ENCODE measurements at regions not wholly inside any gene's neighbourhood (a gene's known extent, or its start where the extent isn't known, plus 50 kb on each side); places are given as distances from the start of the nearest gene placed in this dataset.
"Not testable (repeated sequence)": the region's sequence is repeated elsewhere in the genome, so short reads cannot be mapped to it uniquely, and the experiment has no call there.

- no peak for TF ChIP-seq CTCF (IDR thresholded peaks at IDR 0.05; ENCODE audit: low read depth, low read length, missing control alignments)
- H3K4me3 ChIP-seq (ENCODE audit: low read depth, low read length), result no peak overlapping the region
- DNase-seq (ENCODE audit: low read depth), result no peak
Measured at GRCh38 chr12:60594035-60594711, 998.3 kb downstream of the SLC16A7 start.

- no peak for DNase-seq (ENCODE audit: low read depth)
- no peak for TF ChIP-seq CTCF (IDR thresholded peaks at IDR 0.05; ENCODE audit: low read depth, low read length, missing control alignments)
- H3K4me3 ChIP-seq (ENCODE audit: low read depth, low read length), result no peak overlapping the region
Measured at GRCh38 chr12:60602601-60603000, 1006.8 kb downstream of the SLC16A7 start.

- H3K4me3 ChIP-seq (ENCODE audit: low read depth, low read length); DNase-seq (ENCODE audit: low read depth): not testable (repeated sequence)
Measured at GRCh38 chr12:60603475-60603874, 1007.6 kb downstream of the SLC16A7 start.

- no peak for TF ChIP-seq CTCF (IDR thresholded peaks at IDR 0.05; ENCODE audit: low read depth, low read length, missing control alignments)
- DNase-seq (ENCODE audit: low read depth), result no peak
- no peak overlapping the region for H3K4me3 ChIP-seq (ENCODE audit: low read depth, low read length)
Measured at GRCh38 chr12:60616400-60616799, 1020.6 kb downstream of the SLC16A7 start.

GRCh38 chr12:60630796-60631195 is 1035.0 kb downstream of the SLC16A7 start:
- H3K4me3 ChIP-seq (ENCODE audit: low read depth, low read length), result no peak overlapping the region
- TF ChIP-seq CTCF (IDR thresholded peaks at IDR 0.05; ENCODE audit: low read depth, low read length, missing control alignments), result no peak
- DNase-seq (ENCODE audit: low read depth), result no peak

- no peak overlapping the region for H3K4me3 ChIP-seq (ENCODE audit: low read depth, low read length)
- no peak for DNase-seq (ENCODE audit: low read depth)
- no peak for TF ChIP-seq CTCF (IDR thresholded peaks at IDR 0.05; ENCODE audit: low read depth, low read length, missing control alignments)
Measured at GRCh38 chr12:60644076-60644475, 1048.2 kb downstream of the SLC16A7 start.

GRCh38 chr12:60666895-60667294 is 1071.1 kb downstream of the SLC16A7 start:
- no peak for DNase-seq (ENCODE audit: low read depth)
- H3K4me3 ChIP-seq (ENCODE audit: low read depth, low read length), result no peak overlapping the region
- TF ChIP-seq CTCF (IDR thresholded peaks at IDR 0.05; ENCODE audit: low read depth, low read length, missing control alignments), result no peak
